Stomach (tissue), 8 donors: ENCODE measurements at regions not wholly inside any gene's neighbourhood (a gene's known extent, or its start where the extent isn't known, plus 50 kb on each side); places are given as distances from the start of the nearest gene placed in this dataset.

Source experiments
- DNase-seq, 2 donors: peaks; one replicate each; pipeline versions ENCODE4 v3.0.0 to v3.0.0-alpha.2; 2013 to 2019
- H3K27ac ChIP-seq, 5 donors: fragments of 200-600 bp in 4 of 5; sonication (generic) in 4 of 5; one replicate each; pipeline ENCODE4 v1.5.1; 2013 to 2019; ENCODE audit warnings: mild to moderate bottlenecking in 1 of 5, moderate library complexity in 1 of 5
- H3K27me3 ChIP-seq, 3 donors: fragments of 200-600 bp; sonication (generic); one replicate each; pipeline ENCODE4 v1.5.1; 2017 to 2019; ENCODE audit warnings: mixed run types in 1 of 3
- H3K36me3 ChIP-seq, 4 donors: fragments of 200-600 bp; sonication (generic); 1 replicate in 3 of 4; 2 replicates in 1 of 4; pipeline ENCODE4 v1.5.1; 2016 to 2019
- H3K4me1 ChIP-seq, 4 donors: fragments of 200-600 bp; sonication (generic); one replicate each; pipeline ENCODE4 v1.5.1; 2016 to 2019
- H3K4me3 ChIP-seq, 4 donors: fragments of 200-600 bp; sonication (generic) in 3 of 4; one replicate each; pipeline ENCODE4 v1.5.1; 2016 to 2019; ENCODE audit warnings: mild to moderate bottlenecking in 1 of 4
- H3K9me3 ChIP-seq, 4 donors: fragments of 200-600 bp; sonication (generic); one replicate each; pipeline ENCODE4 v1.5.1; 2016 to 2019
- EP300 ChIP-seq: sonication (generic); formaldehyde crosslinking; IDR thresholded peaks from one replicate; pipeline ENCODE4 v1.6.1; 2017; ENCODE audit warnings: antibody characterized with exemption
- POLR2A ChIP-seq, 4 donors: fragments of 450-650 bp; IDR thresholded peaks; one replicate each; pipeline ENCODE4 v1.6.1; 2016; ENCODE audit warnings: antibody characterized with exemption in 4 of 4, control low read depth in 2 of 4, mild to moderate bottlenecking in 1 of 4, moderate library complexity in 1 of 4
- POLR2AphosphoS5 ChIP-seq, 3 donors: sonication (generic); formaldehyde crosslinking; IDR thresholded peaks; one replicate each; pipeline ENCODE4 v1.6.1; 2016; ENCODE audit warnings: antibody characterized with exemption in 3 of 3
- WGBS, 5 donors: extraction: QIAGEN DNeasy Blood & Tissue Kit in 3 of 5; methylation state at CpG; one replicate each; pipeline versions ENCODE4 v1.1.5 to v1.1.7; 2013 to 2018; 5-methylcytosine and 5-hydroxymethylcytosine counted together
- intact Hi-C: fragments of 100-400 bp; cut with DNase I; formaldehyde crosslinking; loops from one replicate; pipeline ENCODE4 v1.15.1; 2023; ENCODE audit warnings: low total_unique reads
- TF ChIP-seq, protein P1 (sequence below), 7 experiments: fragments of 450-650 bp in 4 of 7; fragments of 200-600 bp in 3 of 7; sonication (generic) in 3 of 7; IDR thresholded peaks; one replicate each; pipeline ENCODE4 v1.5.1; 2016 to 2019; ENCODE audit warnings: antibody characterized with exemption in 7 of 7, control low read depth in 2 of 7, mild to moderate bottlenecking in 1 of 7
- donor health status: healthy with polysubstance abuse.
- donor health status: Bipolar disorder and iron deficiency.
- donor health status: healthy.

DNA sequence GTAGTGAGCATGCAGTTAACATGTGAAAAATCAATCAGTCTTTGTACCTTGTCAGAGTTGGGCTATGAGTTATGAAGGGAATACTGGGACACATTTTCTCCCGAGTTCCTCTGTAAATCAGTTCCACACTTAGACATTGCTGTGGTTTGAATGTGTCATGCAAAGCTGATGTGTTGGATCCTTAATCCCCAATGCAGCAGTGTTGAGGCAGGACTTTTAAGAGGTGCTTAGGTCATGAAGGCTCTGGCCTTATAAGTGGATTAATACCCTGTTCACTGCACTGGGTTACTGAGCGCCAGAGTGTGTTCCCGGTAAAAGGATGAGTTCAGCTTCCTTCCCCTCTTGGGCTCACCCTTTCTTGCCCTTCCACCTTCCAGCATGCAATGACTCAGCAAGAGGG lies 742.1 kb upstream of the TENM4 start:
- Histone ChIP-seq H3K9me3 (no peaks in the 10 kb centered on the region), H3K4me1 (no peaks in the 10 kb centered on the region), H3K27me3 (no peaks in the 10 kb centered on the region), H3K27ac (no peak overlapping the region), H3K4me3 (no peak overlapping the region), H3K36me3 (no peaks in the 10 kb centered on the region)
- intact Hi-C loops: no loop called here
- WGBS, 5 donors: 58 to 83% (median 74%) methylated on average over 3 of the region's 3 CpGs
- no peak for DNase-seq
- no peak for TF ChIP-seq POLR2AphosphoS5 (IDR thresholded peaks at IDR 0.05)
- TF ChIP-seq POLR2A (IDR thresholded peaks at IDR 0.05): no peak

DNA sequence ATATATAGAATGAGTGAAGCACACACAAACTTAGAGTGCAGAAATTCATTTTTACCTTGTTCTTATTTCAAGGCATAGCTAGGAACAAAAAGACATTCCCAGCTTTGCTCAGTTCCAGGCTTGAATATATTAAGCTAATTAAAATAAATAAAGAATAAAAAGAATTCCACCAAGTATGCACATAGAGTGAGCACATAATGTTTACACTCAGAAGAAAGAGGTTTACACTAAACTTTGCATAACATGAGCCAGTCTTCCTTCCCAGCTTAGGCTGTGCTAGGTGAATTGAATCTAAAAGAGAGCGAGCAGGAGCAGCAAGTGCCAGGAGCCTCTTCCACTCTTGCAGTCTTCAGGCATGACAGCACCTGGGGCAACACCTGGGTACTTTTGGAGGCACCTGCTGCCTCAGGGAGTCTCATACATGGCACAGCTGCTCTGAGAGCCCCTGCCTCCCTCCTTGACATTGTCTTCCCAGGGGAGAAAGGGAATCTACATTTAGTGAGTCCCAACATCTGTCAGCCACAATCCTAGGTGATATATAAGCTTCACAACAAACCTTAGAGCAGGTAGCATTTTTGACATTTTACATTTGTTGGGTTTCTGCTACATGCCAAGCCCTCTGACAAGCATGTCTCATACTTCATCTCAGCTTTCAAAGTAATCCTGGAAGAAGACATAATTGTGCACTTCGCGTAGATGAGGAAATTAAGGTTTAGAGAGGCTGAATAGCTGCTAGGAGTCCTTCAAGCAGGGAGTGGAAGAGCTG lies 732.7 kb upstream of the TENM4 start:
- H3K27ac ChIP-seq: no peak overlapping the region
- H3K36me3 ChIP-seq: no peaks in the 10 kb centered on the region
- H3K4me3 ChIP-seq: no peak overlapping the region
- H3K27me3 ChIP-seq: no peaks in the 10 kb centered on the region
- peaks cover 0 to 12% (median 4%) of the 10 kb centered on the region in 4 donors for H3K9me3 ChIP-seq
- WGBS, 5 donors: 75 to 89% (median 79%) methylated on average over 3 of the region's 3 CpGs
- no peak for TF ChIP-seq EP300
- no peaks in the 10 kb centered on the region for H3K4me1 ChIP-seq
- no peak for DNase-seq
- intact Hi-C loops: no loop called here

DNA sequence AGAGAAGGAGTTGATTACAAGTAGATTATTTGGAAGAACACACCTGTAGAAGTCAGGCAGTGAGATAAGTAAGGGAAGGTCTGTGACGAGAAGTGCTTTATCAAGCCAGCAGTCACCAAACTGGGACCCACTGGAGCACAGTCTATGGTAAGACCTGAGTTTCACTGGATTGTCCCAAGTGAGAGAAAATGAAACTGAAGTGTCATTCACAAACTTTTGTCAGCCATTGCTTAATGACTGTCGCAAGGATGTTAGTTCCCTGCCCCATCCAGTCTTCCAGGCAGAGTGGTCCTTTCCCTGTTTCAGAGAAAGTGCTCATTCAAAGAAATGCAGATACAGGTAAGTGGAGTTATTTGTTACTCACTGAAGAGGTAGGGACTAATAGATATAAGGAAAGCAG lies 728.0 kb upstream of the TENM4 start:
- no peaks in the 10 kb centered on the region for H3K27me3 ChIP-seq
- TF ChIP-seq, protein P1, sequence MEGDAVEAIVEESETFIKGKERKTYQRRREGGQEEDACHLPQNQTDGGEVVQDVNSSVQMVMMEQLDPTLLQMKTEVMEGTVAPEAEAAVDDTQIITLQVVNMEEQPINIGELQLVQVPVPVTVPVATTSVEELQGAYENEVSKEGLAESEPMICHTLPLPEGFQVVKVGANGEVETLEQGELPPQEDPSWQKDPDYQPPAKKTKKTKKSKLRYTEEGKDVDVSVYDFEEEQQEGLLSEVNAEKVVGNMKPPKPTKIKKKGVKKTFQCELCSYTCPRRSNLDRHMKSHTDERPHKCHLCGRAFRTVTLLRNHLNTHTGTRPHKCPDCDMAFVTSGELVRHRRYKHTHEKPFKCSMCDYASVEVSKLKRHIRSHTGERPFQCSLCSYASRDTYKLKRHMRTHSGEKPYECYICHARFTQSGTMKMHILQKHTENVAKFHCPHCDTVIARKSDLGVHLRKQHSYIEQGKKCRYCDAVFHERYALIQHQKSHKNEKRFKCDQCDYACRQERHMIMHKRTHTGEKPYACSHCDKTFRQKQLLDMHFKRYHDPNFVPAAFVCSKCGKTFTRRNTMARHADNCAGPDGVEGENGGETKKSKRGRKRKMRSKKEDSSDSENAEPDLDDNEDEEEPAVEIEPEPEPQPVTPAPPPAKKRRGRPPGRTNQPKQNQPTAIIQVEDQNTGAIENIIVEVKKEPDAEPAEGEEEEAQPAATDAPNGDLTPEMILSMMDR (IDR thresholded peaks at IDR 0.05): no peak
- TF ChIP-seq POLR2A (IDR thresholded peaks at IDR 0.05) (no peak), EP300 (no peak), POLR2AphosphoS5 (IDR thresholded peaks at IDR 0.05) (no peak)
- 78 to 85% (median 81%) methylated on average over 2 of the region's 2 CpGs for WGBS, 5 donors
- H3K9me3 ChIP-seq: peaks cover 0 to 12% (median 4%) of the 10 kb centered on the region in 4 donors
- intact Hi-C loops: no loop called here
- no peaks in the 10 kb centered on the region for H3K36me3 ChIP-seq
- no peaks in the 10 kb centered on the region for H3K4me1 ChIP-seq
- no peak overlapping the region for H3K27ac ChIP-seq
- no peak for DNase-seq
- H3K4me3 ChIP-seq: no peak overlapping the region

DNA sequence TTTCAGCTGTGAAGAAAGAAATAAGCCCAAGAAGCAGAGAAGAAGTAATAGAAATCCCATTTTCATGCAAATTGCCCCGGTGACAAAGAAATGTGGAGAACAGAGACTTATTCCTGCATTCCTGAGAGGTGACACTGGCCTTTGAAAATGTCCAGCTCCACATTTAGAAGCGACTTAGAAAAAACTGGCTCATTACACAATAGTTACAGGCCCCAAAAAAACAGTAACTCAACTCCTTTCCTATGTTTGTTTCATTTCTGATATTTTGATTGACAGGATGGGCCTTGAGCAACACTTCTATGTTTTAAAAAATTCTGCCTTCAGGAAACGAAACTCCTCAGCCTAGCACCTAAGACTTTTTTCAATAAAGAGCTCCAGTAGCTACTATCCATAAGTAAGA lies 726.9 kb upstream of the TENM4 start:
- TF ChIP-seq, protein P1 (IDR thresholded peaks at IDR 0.05): no peak
- TF ChIP-seq EP300 (no peak), POLR2AphosphoS5 (IDR thresholded peaks at IDR 0.05) (no peak), POLR2A (IDR thresholded peaks at IDR 0.05) (no peak)
- Histone ChIP-seq H3K27me3 (no peaks in the 10 kb centered on the region), H3K27ac (no peak overlapping the region), H3K4me1 (no peaks in the 10 kb centered on the region), H3K9me3 (peaks cover 0 to 12% (median 4%) of the 10 kb centered on the region in 4 donors), H3K4me3 (no peak overlapping the region), H3K36me3 (no peaks in the 10 kb centered on the region)
- WGBS, 5 donors: 69 to 82% (median 70%) methylated on average over 3 of the region's 3 CpGs
- no peak for DNase-seq
- intact Hi-C loops: no loop called here

DNA sequence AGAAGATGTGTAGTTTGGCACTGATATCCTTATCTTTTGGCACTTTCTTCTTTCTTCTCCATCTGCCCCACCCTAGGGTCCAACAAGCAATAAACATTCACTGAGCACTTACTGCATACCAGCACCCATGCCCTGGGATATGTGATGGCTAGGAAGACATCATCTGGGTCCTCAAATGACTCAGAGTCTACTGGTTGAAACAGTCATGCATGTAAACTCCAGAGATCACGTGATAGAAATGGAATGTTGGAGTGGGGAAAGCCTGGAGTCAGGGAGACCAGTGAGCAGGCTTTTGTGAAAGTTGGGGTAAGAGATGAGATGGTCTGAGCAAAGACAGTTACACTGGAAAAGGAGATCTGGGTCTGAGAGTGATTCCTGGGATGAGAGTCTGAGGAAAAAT lies 724.9 kb upstream of the TENM4 start:
- no peaks in the 10 kb centered on the region for H3K4me1 ChIP-seq
- H3K36me3 ChIP-seq: no peaks in the 10 kb centered on the region
- H3K9me3 ChIP-seq: peaks cover 0 to 12% (median 4%) of the 10 kb centered on the region in 4 donors
- H3K27me3 ChIP-seq: no peaks in the 10 kb centered on the region
- no peak for TF ChIP-seq EP300
- TF ChIP-seq, protein P1 (IDR thresholded peaks at IDR 0.05): no peak
- no peak for TF ChIP-seq POLR2AphosphoS5 (IDR thresholded peaks at IDR 0.05)
- TF ChIP-seq POLR2A (IDR thresholded peaks at IDR 0.05): no peak
- no peak for DNase-seq
- H3K4me3 ChIP-seq: no peak overlapping the region
- intact Hi-C loops: no loop called here
- no peak overlapping the region for H3K27ac ChIP-seq
- 50 to 81% (median 66%) methylated on average over 1 of the region's 1 CpG for WGBS, 5 donors
